Pancreas (tissue), 10 donors: ENCODE measurements at regions not wholly inside any gene's neighbourhood (a gene's known extent, or its start where the extent isn't known, plus 50 kb on each side); places are given as distances from the start of the nearest gene placed in this dataset.

Experiments used
- ATAC-seq, 4 donors: fragments of 200-7000 bp; cut with Tn5 transposase; one replicate each; pipeline versions ENCODE4 v1.8.0 to v1.9.1; 2020; ENCODE audit warnings: mild to moderate bottlenecking in 4 of 4, moderate library complexity in 4 of 4
- DNase-seq, 6 donors: peaks; one replicate each; pipeline ENCODE4 v3.0.0-alpha.2; 2020
- FAIRE-seq: peaks from 2 replicates; lab custom pipeline; 2012; peaks lifted over from hg19 to GRCh38; lab: Jason Lieb, UNC
- H3K27ac ChIP-seq, 4 donors: fragments of 200-600 bp; sonication (generic); 1 replicate in 3 of 4; 2 replicates in 1 of 4; pipeline versions ENCODE4 v1.5.0 to v1.8.0; 2020
- H3K27me3 ChIP-seq, 4 donors: fragments of 200-600 bp; one replicate each; pipeline ENCODE4 v1.8.0; 2021
- H3K36me3 ChIP-seq, 3 donors: fragments of 200-600 bp; sonication (generic) in 1 of 3; one replicate each; pipeline versions ENCODE4 v1.5.0 to v1.8.0; 2020 to 2021
- H3K4me1 ChIP-seq, 3 donors: fragments of 200-600 bp; one replicate each; pipeline ENCODE4 v1.8.0; 2021
- H3K4me3 ChIP-seq, 4 donors: fragments of 200-600 bp; sonication (generic) in 2 of 4; one replicate each; pipeline versions ENCODE4 v1.5.0 to v1.8.0; 2020 to 2021
- H3K9me3 ChIP-seq, 4 donors: fragments of 200-600 bp; one replicate each; pipeline ENCODE4 v1.8.0; 2021
- WGBS, 2 donors: extraction: QIAGEN DNeasy Blood & Tissue Kit; methylation state at CpG; one replicate each; pipeline ENCODE4 v1.1.7; 2013; 5-methylcytosine and 5-hydroxymethylcytosine counted together
- intact Hi-C, 3 donors: fragments of 100-400 bp; cut with DNase I; formaldehyde crosslinking; loops; one replicate each; pipeline versions ENCODE4 v1.11.1 to v1.14.2; 2022
- TF ChIP-seq, protein P1 (sequence below), 4 donors: fragments of 200-600 bp; sonication (generic) in 3 of 4; IDR thresholded peaks; one replicate each; pipeline versions ENCODE4 v1.5.0 to v1.8.0; 2021; ENCODE audit warnings: antibody characterized with exemption in 4 of 4
- donor health status: healthy with polysubstance abuse.
- donor health status: DM: no; HTN: no; CAD: no; lungs with moderate emphysema.
- donor health status: DM: no; HTN: no; CAD: no.
- donor health status: control.
- donor health status: control.
- donor health status: Bipolar disorder and iron deficiency.
- donor health status: DM: yes; HTN: yes; CAD: no.
- donor health status: DM: no; HTN: no; CAD: no.
- donor health status: DM: no; HTN: no; CAD: no.
- donor health status: DM: yes; HTN: yes; CAD: no.

- Histone ChIP-seq H3K4me1 (no peaks in the 10 kb centered on the region), H3K4me3 (no peak overlapping the region), H3K9me3 (no peaks in the 10 kb centered on the region), H3K36me3 (no peaks in the 10 kb centered on the region), H3K27ac (no peak overlapping the region), H3K27me3 (no peaks in the 10 kb centered on the region)
- TF ChIP-seq, protein P1, sequence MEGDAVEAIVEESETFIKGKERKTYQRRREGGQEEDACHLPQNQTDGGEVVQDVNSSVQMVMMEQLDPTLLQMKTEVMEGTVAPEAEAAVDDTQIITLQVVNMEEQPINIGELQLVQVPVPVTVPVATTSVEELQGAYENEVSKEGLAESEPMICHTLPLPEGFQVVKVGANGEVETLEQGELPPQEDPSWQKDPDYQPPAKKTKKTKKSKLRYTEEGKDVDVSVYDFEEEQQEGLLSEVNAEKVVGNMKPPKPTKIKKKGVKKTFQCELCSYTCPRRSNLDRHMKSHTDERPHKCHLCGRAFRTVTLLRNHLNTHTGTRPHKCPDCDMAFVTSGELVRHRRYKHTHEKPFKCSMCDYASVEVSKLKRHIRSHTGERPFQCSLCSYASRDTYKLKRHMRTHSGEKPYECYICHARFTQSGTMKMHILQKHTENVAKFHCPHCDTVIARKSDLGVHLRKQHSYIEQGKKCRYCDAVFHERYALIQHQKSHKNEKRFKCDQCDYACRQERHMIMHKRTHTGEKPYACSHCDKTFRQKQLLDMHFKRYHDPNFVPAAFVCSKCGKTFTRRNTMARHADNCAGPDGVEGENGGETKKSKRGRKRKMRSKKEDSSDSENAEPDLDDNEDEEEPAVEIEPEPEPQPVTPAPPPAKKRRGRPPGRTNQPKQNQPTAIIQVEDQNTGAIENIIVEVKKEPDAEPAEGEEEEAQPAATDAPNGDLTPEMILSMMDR (IDR thresholded peaks at IDR 0.05): no peak
- no peak for DNase-seq
- intact Hi-C loops: no loop called here
- WGBS, 2 donors: 75 to 89% methylated on average over 5 of the region's 5 CpGs
- ATAC-seq: no peak
- no peak for FAIRE-seq
These were observed 78.3 kb upstream of the TMCO5A start for GRCh38 chr15:37856109-37856508.

- WGBS, 2 donors: 90 to 94% methylated on average over 2 of the region's 2 CpGs
- H3K4me3 ChIP-seq: no peak overlapping the region
- ATAC-seq (no peak), FAIRE-seq (no peak), DNase-seq (no peak)
- intact Hi-C loops: no loop called here
- H3K4me1 ChIP-seq: no peaks in the 10 kb centered on the region
- H3K9me3 ChIP-seq: no peaks in the 10 kb centered on the region
- H3K36me3 ChIP-seq: no peaks in the 10 kb centered on the region
- H3K27me3 ChIP-seq: no peaks in the 10 kb centered on the region
- no peak overlapping the region for H3K27ac ChIP-seq
- TF ChIP-seq, protein P1 (IDR thresholded peaks at IDR 0.05): no peak
These were observed 73.5 kb upstream of the TMCO5A start for GRCh38 chr15:37860896-37861295.

DNA sequence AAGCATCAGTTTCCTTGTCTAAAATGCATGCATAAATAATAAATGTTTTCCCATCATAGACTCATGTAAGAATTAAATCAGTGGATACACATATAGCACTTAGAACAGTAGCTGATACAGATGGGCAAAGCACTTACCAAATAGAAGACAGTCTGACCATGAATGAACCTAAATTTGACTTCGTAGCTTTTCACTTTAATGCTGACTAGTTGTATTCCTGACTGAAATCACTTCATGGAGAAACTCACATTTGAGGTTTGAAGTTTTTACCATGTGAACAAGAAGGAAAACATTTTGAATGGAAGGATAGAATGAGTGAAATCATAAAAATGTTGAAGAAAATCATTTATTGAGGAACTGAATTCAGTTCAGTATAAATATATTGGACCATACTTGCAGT, 68.8 kb upstream of the TMCO5A start:
- FAIRE-seq (no peak), ATAC-seq (no peak), DNase-seq (no peak)
- no peaks in the 10 kb centered on the region for H3K27me3 ChIP-seq
- TF ChIP-seq, protein P1 (IDR thresholded peaks at IDR 0.05): no peak
- intact Hi-C loops: no loop called here
- H3K9me3 ChIP-seq: no peaks in the 10 kb centered on the region
- H3K4me1 ChIP-seq: no peaks in the 10 kb centered on the region
- no peak overlapping the region for H3K27ac ChIP-seq
- 83 to 93% methylated on average over 1 of the region's 1 CpG for WGBS, 2 donors
- no peaks in the 10 kb centered on the region for H3K36me3 ChIP-seq
- no peak overlapping the region for H3K4me3 ChIP-seq

GRCh38 chr15:37870711-37871110, 63.7 kb upstream of the TMCO5A start:
- no peaks in the 10 kb centered on the region for H3K4me1 ChIP-seq
- FAIRE-seq (no peak), DNase-seq (no peak), ATAC-seq (no peak)
- H3K36me3 ChIP-seq: no peaks in the 10 kb centered on the region
- TF ChIP-seq, protein P1 (IDR thresholded peaks at IDR 0.05): no peak
- H3K27ac ChIP-seq: no peak overlapping the region
- intact Hi-C loops: no loop called here
- no peak overlapping the region for H3K4me3 ChIP-seq
- peaks cover 0 to 2% (median 0%) of the 10 kb centered on the region in 4 donors for H3K27me3 ChIP-seq
- H3K9me3 ChIP-seq: no peaks in the 10 kb centered on the region

DNA sequence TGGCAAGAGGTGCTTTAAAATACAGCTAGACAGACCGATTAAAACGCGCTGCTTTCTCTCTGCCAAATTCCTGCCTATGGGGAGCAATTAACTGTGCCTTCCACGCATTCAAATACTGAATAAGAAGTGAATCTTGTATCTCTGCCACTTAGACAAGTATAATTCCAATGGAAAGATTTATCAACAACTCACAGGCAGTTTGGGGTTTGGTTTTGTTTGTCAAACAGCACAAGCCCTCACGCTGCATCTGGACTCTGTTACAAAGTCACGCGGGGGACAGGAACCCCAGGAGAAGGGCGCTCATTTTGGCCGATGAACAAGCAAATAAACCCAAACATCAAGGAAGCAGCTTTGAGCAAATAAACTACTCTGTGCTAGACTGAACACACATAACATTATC, 61.8 kb upstream of the TMCO5A start:
- DNase-seq: no peak
- Histone ChIP-seq H3K4me3 (no peak overlapping the region), H3K27ac (no peak overlapping the region), H3K4me1 (no peaks in the 10 kb centered on the region), H3K9me3 (no peaks in the 10 kb centered on the region), H3K36me3 (no peaks in the 10 kb centered on the region), H3K27me3 (peaks cover 0 to 2% (median 0%) of the 10 kb centered on the region in 4 donors)
- peak in 2 of 4 donors; percentile 62 to 68 for ATAC-seq
- TF ChIP-seq, protein P1 (IDR thresholded peaks at IDR 0.05): no peak
- no peak for FAIRE-seq
- 20 to 23% methylated on average over 9 of the region's 9 CpGs for WGBS, 2 donors
- intact Hi-C loops: no loop called here
